GM19455 (cell line): ENCODE measurements at regions not wholly inside any gene's neighbourhood (a gene's known extent, or its start where the extent isn't known, plus 50 kb on each side); places are given as distances from the start of the nearest gene placed in this dataset.

Experiments used
- ATAC-seq: cut with Tn5 transposase; IDR thresholded peaks from one replicate; pipeline ENCODE4 v1.9.1; 2021; ENCODE audit not compliant: unreplicated experiment

DNA sequence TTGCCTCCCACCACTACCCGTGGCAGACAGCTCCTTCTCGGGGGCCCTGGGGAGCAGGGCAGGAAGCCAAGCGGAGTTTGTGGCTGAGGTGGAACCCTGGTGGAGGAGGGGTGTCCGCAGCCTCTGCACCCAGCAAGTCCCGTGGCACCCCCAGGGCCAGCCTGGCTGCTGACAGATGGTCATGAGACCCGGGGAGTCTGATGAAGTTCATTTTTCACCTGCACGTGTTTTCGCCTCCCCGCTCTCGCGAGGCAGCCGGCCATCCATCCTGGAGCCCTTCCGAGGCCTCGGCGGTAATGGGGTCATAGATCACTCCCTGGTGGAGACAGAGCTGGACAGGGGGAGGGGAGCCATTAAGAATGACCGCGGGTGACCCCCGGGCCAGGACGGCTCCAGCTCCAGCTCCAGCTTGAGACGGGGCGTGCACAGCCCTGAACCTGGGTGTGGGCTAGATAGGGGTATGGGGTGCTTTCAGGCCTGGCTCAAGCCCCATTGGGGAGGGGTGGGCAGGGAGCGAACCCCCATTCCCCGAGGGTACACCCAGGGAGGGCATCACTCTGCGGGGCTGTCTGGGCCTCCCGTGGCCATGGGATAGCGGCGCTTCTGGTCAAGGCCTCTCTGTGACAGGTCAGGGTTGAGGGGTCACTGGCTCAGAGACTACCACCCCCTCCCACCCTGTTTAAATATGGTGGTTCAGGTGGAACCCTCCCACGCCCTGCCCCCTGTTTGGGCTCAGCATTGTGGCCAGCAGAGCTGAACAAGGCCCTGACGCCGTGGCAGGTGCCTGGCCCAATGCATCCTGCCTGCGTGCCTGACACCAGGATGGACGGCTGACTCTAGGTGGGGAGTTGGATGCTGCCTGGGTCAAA lies 227.4 kb upstream of the GSE1 start:
- no peak for ATAC-seq

DNA sequence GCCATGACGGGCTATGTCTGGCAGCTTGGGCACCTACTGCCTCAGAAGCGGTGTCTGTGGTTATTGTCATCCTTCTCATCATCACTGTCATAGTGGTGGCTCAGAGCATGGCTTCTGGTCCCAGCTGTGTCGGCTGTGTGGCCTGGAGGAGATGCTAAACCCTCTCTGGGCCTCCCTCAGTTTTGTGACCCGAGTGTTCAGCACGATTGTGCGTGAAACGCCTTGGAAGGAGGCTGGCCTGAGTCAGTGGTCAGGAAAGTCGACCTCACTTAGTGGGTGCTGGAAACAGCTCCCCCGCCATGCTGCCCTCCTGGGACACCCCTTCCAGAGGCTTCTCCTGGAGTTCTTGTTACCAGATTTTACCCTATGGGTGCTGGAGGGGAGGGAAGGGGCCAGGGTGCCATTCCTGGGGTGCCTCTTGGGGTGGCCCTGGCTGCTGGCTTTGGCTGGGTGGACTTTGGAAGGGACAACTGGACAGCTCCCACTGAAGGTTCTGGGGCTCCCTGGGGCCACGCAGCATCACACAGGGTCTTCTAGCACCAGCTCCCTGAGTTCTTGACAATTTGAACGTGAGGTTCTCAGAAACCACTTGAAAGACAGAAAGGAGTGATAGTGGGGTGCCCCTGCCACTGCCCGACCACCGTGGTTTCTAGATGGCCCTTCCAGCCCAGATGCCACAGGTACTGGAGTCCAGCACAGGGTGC lies 226.5 kb upstream of the GSE1 start:
- ATAC-seq, result no peak

DNA sequence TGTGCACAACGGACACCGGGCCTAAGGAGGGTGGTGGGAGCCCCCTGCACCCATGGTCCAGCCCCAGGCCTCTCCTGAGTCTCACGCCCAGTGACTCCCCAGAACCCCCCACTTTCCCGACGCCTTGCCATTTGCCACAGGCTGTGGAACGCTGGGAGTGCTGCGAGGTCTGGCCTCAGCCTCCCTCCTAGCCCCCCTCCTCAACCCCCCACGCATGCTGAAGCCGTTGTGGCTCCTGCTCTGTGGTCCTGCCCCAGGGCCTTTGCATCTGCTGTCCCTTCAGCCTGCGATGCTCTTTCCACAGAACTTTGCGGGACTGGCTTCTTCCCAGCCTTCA lies 226.0 kb upstream of the GSE1 start:
- ATAC-seq, result no peak

DNA sequence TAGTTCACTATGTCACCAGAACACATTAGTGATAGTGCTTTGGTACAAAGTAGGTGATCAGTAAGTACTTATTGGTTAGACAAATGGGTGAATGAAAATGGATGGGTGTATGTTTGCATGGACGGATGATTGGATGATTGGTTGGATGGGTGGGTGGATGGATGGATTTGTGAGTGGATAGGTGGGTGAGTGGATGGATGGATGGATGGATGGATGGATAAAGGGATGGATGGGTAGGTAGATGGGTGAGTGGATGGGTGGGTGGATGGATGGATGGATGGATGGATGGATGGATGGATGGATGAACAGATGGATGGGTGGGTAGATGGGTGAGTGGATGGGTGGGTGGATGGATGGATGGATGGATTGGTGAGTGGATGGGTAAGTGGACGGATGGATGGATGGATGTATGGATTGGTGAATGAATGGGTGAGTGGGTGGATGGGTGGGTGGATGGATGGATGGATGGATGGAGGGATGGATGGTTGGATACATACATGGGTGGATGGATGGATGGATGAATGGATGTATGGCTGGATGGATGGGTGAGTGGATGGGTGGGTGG lies 225.3 kb upstream of the GSE1 start:
- ATAC-seq, result no peak

DNA sequence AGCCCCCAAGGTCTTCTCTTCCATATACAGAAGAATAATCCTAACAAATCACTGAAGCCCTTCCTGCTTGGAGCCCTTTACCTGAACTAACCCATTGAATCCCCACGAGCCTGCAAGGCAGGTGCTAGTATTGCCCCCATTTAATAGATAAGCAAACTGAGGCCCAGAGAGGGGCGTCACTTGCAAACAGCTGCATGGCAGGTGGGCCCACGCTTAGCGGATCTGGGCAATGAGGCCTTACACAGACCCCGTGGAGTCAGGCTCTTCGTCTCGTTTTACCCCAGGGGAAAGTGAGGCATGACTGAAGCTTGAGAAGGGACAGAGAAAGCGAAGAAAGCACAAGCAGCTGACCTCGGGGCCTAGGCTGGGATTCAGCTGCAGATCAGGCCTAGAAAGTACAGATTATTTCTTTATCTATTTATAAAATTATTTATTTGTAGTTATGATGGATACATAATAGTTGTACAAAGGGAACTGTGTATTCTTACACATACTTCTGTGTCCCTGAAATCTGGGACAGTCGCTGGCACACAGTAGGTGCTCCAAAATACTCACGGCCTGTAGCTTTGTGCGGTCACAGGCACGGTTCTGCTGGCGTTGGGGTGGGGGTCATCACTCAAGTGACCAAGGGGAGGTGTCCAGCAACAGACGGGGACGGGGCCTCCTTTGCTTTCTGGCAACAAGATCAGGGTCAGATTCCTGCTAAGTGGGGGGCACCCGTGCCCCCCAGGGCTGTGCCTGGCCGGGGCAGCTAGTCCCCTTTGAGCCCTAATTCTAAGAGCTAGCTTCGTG lies 223.2 kb upstream of the GSE1 start:
- no peak for ATAC-seq

DNA sequence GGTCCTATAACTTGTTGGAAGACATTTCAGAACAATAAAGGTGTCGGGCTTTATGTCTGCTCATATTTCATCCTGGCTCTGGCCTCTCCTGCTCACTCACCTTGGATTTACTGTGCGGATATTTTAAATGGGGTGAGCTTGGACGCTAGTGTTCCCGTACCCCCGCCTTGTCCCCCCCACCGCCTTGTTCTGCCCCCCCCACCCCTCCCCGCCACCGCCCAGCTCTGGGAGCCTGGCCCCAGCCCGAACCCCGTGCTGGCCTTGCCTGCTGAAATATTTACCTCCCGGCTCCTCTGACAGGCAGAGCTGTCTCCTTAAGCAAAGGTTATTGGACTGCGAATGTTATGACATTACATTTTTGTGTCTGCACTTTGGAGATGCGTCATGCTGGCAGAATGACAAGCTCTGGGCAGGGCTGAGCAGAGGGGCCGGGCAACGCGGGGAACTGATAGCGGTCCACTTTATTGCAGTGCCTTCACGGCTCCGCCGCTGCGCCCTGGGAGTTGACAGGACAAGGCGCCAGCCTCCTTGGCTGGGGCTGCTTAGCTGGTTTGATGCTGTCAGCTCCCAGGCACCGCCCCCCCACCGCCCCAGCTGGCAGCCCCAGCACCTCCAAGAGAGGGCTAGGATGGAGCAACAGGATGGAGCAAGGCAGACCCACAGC lies 222.5 kb upstream of the GSE1 start:
- ATAC-seq, result no peak

DNA sequence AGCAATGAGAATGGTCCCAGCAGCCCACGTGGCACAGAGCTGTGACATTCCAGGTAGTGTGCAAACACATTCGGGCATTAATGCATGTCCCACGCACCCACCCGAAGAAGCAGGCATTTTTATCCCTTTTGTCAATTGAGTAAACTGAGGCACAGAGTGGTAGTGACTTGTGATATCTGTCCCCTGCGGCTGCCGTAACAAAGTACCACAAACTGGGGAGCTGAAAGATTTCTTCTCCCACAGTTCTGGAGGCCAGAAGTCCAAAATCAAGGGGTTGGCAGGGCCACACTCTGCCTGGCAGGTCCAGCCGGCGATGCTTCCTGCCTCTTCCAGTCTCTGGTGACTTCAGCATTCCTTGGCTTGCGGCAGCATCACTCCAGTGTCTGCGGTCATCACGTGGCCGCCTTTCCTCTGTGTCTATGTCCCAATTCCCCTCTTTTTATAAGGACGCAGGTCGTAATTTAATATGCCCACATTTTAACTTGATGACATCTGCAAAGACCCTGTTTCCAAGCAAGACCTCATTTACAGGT lies 221.9 kb upstream of the GSE1 start:
- no peak for ATAC-seq

DNA sequence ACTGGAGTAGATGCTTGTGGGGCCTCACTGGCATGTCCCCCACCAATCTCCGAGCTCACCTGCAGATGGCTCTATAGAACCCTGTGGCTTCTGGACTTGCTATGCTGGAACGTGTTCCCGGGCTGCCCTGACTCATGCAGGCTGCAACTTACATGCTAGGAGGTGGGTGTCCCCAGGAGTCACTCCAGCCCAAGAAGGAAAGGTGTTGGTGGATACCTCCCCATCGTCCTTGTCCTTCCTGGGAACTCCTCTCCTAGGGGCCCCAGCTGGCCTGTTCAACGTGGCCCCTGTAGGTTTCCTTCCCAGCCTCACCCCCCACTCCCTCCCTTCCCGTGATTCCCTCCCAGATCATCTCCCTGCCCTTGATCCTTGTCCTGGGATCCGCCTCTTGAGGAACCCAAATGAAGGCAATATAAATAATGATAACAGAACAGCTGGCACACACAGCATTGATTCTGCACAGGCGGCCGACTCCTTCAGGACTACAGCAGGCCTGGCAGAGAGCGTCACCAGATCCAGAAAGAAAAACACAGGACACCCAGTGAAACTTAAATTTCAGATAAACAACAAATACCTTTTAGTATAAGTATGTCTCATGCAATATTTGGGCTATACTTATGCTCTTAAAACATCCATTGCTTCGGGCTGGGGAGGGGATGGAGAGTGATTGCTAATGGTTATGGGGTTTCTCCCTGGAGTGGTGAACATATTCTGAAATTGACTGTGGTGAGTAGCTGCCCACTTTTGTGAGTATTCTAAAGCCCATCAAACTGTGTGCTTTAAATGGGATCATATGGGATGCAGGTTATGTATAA lies 221.1 kb upstream of the GSE1 start:
- ATAC-seq, result no peak

DNA sequence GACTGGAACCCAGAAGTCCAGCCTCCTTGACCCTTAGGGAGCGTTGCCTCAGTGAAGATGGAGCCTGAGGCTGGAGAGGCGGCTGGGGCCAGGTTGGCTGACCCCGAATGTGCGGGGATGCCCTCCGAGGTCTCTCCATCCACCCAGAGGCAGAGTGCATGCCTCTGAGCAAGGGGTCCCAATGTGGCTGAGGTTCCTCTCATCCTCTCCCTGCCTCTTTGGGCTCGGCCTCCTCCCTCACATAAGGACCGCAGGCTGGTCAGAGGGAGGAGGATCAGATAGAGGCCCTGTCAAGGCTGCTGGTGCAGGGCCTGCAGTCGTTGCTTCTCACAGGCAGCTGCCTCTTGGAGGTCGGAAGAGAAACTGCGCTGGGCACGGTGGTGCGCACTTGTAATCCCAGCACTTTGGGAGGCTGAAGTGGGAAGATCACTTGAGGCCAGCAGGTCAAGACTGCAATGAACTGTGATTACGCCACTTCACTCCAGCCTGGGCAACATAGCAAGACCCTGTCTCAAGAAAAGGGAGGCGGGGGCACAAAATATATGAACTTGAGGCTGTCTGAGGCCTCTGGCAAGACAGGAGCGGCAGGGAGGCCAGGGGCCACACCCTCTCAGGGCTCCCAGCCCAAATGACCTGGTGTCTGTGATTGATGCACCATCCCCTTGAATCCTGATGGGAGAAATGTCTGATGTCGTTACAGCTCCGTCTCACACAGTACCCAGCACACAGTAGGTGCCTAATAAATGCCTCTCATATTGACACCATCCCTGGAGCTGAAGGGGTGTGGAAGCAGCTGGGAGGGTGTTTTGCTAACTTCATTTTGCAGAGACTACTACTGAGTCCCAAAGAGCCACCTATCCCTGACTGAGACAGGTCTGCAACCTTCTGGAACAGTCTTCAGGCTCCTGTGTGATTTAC lies 220.1 kb upstream of the GSE1 start:
- ATAC-seq, result no peak

DNA sequence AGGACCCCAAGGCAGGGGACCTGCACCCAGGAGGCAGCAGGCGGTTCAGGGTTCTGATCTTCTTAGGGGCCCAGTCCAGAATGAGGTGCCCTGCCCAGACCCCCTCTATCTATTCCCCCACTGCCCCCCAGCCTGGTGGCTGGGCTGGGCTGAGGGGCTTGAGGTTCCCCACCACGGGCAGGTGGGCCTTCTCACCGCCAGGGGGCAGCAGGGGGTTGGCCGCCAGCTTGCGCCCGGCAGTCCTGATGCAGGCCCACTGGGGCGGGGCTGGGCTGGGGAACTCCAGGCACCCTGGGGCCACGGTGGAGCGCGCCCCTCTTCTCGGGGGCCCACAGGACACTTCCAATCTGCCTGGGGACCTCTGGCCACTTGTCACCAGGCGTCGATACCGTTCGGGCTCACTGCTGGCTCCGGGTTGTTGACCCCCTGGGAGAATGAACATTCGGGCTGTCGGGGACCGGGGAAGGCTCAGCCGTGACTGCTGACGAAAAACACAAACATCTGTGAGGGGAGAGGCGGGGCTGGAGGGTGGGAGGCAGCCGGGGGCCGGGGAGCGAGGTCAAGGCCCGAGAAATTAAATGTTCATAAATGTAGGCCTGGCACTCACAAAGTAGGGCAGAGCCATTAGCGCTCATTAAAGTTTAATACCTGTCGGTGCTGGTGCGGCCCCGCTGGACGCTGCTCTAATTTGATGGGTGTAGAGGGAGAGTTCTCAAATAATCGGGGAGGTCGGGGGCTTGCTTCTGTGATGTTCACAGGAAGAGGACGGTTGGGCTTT lies 219.3 kb upstream of the GSE1 start:
- ATAC-seq, result no peak

DNA sequence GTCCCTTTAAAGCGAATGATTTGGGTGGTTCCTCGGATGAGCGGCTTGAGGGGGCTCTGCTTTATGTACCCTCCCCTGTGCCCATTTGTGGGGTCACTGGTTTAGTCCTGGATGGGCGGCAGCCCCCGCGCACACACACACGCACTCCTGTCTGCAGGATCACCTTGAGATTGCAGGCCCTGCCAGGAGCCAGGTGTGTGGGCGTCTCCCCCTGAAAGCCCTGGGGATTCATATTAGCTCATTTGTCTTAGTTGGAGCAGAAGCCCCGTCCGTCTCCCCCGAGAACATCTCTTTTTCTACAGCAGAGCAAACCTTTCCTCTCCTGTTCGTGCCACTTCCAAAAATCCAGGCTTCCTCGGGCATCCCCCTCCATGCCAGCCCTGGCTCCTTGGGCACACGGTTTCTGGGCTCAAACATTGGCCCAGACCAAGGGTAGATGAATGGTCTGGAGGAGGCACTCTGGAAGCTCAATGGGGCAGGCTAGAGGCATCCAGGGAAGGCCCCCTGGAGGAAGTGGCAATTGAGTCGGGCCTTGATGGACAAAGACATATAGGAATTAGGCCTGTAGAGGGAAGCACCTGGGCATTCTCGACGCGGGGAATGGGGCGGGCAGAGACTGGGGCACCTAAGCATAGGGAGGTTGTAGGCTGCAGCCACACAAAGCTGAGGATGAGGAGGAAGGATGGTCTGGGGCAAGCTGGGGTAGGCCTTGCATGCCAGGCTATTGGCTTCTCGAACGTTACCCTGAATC lies 218.5 kb upstream of the GSE1 start:
- no peak for ATAC-seq

DNA sequence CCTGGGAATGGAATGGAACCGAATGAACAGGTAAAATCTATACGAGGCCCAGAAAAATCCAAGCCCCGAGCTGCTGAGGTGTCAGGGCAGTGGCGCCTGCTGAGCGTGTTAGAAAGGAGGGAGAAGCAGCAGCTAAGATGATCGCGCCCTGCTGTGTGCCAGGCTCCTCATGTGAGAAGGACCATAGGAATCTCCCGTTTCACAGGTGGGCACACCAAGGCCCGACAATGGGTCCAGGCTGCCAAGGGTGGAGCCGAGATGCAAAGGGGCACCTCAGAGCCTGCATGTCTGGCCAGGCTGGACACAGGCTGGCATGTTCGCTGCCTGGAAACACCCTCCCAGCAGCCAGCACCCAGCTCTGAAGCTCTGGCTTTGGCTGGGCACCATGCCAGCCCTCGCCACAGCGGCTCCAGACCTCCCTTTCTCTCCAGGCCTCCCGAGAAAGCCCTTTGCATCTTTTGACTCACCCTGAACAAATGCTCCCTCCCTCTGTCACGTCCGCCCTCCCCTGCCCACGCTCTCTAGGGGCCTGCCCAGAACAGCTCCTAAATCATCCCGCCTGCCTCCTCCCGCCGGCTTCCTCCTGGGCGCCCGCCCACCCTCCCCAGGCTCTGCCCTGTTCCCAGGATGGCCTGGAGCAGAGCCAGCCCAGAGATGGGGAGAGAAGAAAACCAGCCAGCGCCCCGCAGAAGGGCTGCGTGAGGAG lies 217.8 kb upstream of the GSE1 start:
- ATAC-seq, result no peak

DNA sequence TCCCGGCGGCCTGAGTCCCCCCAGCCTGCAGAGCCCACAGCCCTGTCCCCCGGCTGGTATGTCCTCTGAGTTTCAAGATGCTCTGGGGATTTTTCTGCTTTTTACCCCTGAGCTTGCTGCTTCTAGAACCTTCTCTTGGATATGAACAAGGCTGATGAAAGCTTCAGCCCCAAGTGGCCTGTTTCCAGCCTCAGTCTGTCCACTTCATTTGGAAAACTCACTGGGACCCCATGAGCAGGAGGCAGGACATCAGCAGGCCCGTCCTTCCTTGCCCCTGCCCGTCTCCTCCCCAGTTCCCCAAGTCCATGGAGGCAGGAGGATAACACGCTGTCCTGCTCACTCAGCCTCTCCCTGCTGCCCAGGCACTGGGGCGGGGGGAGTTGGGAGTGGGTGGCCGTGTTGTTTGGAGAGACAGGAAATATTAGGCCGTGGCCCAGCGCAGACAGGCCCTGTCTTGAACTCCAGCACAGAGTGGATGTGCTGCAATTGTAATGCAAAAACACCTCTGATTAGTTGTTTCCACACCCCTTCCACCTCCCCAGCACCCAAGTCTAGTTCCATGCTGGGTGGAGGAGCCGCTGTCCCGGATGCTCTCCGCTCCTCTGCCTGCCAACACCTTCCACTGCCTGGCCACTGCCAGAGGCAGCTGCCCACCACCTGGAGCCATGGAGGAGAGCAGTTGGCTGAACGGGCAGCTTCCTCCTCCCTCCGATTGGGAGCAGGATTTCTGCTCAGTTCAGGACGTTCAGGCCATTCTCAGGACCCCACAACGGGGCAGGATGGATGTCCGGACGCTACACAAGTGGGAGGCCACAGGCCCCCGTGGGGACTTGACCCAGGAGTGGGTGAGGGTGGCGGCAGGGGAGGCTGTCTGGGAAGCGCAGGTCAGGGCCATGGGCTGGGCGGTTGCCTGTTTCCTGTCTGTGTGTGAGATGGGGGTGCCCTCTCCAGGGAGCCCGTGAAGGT lies 216.9 kb upstream of the GSE1 start:
- no peak for ATAC-seq

DNA sequence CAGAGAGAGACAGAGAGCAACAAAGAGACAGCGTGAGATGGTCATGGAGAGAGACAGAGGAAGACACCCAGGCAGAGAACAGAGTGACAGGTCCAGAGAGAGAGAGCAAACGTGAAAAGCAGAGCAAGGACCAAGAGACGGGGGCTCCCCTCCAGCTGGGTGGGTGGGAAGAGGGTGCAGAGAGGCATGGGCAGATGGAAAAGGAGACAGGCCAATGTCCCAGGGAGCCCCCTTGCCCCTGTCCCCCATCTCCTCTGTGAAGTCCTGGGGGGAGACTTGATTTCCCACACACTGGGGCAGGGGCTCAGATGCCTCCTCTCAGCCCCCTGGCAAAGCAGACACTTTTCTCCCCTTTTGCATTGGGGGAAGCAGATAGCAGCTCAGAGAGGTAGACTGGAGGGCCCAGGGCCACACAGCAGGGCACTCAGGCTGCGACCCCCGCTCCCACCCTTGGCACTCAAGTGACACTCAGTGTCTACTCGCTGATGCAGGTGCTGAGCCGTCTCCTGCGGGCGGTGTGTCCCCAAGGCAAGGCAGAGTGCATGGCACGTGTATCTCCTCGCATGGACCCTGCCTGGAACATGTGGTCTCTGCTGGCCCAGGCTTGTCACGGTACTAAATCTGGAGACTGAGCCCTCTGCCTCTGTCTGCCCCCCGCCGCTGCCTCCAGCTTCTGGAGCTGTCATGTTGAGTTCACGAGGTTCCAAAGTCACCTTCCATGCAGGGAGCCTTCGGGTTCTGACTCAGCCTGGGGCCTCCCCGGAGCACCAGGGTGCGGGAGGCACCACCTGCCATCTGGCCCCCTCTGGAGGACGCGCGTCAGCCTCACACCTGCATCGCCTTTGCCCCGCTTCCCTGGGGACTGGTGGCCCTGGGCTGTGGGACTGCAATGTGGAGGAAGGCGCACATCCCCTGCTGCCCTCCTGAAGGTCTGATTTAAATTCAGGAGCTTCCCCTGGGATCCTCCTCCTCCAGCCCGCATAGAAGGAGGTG lies 215.9 kb upstream of the GSE1 start:
- no peak for ATAC-seq
